GM13977 (cell line): ENCODE measurements at regions not wholly inside any gene's neighbourhood (a gene's known extent, or its start where the extent isn't known, plus 50 kb on each side); places are given as distances from the start of the nearest gene placed in this dataset.

Experiments used
- DNase-seq: peaks from one replicate; pipeline ENCODE4 v3.0.0; 2012; ENCODE audit warnings: low spot score
- in situ Hi-C: fragments of 300-500 bp; cut with MboI; formaldehyde crosslinking; loops from one replicate; pipeline ENCODE4 v1.12.0; 2022; ENCODE audit warnings: low sequenced_read_pairs, low pct_unique_long_range_greater_than_20kb, mixed read lengths, inconsistent platforms; ENCODE audit not compliant: unreplicated experiment
- TF ChIP-seq, protein P1 (sequence below): IDR thresholded peaks from 2 replicates; pipeline ENCODE4 v1.5.1; 2012; ENCODE audit warnings: mild to moderate bottlenecking, control low read depth; ENCODE audit not compliant: insufficient read depth; ENCODE audit errors: extremely low read depth, missing control alignments

DNA sequence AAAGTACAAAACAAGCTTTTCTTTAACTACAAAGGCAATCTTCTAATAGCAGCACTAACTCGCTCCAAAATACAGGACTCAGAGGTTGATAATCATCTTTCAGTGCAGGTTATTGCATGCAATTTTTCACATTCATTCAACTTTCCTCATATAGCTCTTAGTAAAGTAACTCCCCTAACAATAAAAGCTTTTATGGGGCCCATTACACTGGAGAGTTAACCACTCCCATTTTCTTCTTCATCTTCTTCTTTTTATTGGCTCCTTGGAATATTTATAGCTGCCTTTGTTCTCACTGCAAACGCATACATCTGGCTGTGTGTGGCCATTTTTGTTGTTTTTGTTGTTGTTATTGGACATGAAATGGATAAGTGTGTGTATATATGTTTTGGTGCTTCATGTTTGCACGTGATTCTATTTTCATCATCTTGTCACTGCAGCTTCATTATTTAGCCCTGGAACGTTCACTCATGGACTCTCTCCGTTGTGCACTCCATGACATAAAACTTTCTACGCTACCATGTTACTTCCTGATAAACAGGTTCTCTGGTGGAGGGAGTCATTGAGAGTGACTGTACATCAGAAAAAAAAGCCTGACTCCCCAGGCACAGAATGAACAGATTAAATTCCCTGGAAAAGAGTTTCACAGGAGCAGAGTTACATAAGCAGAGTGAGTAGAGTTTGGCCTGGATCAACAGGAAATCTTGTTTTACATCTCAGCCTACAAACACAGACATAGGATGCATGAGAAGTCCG lies 236.4 kb upstream of the SP4 start:
- no peak for DNase-seq

DNA sequence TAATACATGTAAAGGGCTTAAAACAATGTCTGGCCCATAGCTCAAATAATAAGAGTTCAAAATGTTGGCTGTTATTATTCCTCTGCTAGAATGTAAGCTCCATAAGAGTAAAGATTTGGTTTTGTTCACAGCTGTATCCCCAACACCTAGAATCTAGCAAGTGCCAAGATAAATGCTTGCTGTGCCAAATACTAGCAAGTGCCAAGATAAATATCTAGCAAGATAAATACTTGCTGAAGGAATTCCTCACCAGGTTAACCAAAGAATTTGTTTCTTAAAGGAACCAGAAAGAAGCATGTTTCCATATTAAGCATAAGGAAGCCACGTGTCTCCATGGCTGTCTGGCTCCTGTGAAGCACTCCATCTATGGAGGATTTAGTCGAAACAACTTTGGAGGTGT lies 235.2 kb upstream of the SP4 start:
- in situ Hi-C loops = no loop called here
- TF ChIP-seq, protein P1, sequence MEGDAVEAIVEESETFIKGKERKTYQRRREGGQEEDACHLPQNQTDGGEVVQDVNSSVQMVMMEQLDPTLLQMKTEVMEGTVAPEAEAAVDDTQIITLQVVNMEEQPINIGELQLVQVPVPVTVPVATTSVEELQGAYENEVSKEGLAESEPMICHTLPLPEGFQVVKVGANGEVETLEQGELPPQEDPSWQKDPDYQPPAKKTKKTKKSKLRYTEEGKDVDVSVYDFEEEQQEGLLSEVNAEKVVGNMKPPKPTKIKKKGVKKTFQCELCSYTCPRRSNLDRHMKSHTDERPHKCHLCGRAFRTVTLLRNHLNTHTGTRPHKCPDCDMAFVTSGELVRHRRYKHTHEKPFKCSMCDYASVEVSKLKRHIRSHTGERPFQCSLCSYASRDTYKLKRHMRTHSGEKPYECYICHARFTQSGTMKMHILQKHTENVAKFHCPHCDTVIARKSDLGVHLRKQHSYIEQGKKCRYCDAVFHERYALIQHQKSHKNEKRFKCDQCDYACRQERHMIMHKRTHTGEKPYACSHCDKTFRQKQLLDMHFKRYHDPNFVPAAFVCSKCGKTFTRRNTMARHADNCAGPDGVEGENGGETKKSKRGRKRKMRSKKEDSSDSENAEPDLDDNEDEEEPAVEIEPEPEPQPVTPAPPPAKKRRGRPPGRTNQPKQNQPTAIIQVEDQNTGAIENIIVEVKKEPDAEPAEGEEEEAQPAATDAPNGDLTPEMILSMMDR = no peak
- no peak for DNase-seq

More for the DNA sequence above, 236.4 kb upstream of the SP4 start:
- TF ChIP-seq, protein P1 = no peak
- in situ Hi-C loops = no loop called here

DNA sequence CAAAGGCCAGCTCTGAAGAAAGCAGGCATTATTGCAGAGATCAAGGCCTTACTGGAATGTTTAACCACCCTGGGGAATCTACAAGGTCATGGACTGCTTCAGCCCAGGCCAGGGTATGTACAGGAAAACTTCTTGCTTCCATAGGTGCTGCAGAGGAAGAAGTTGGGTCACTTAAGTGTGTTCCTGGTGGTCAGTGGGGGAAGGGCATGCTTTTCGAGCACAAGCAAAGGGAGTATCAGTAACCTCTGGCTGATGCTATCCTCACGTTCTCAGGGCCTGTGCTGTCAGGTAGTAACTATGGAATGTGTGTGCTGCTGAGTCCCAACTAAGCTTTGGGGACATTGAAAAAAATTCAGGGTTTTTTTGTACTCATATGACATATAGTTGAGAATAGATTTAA lies 234.0 kb upstream of the SP4 start:
- TF ChIP-seq, protein P1 = no peak
- in situ Hi-C loops = no loop called here
- DNase-seq = no peak

DNA sequence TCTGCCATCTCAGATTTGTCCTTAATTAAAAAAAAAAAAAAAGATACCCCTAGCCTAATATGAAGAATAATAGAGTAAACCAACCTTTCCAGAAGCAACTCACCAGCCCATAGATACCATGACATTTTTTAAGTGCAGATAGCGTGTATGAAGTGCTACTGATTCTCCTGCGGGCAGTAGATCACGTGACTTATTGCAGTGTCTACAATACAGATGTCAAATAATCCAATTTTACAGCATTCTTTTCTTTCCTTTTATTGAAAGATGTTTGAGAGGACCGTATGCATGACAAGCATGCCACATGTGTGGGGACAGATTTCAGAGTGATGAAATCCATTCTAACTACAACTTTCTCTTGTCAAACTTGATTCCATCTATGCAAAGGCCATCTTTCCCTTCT lies 232.9 kb upstream of the SP4 start:
- no peak for DNase-seq
- in situ Hi-C loops = no loop called here
- TF ChIP-seq, protein P1 = no peak

DNA sequence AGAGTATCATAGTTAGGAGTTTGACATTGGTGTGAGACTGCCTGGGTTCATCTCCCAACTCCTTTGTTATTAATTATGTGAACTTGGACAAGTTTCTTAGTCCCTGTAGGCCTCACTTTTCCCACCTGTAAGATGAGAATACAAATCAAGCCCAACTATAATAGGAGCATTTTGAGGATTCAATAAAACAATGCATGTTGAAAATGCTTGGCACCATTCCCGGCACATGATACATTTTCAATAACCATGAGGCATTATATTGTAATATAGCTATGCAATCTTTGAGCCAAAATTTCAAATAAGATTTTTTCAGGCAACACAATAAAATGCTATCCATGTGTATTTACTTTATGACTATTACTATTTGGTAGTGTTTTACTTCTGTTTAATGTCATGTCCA lies 229.0 kb upstream of the SP4 start:
- in situ Hi-C loops = no loop called here
- no peak for DNase-seq
- TF ChIP-seq, protein P1 = no peak

DNA sequence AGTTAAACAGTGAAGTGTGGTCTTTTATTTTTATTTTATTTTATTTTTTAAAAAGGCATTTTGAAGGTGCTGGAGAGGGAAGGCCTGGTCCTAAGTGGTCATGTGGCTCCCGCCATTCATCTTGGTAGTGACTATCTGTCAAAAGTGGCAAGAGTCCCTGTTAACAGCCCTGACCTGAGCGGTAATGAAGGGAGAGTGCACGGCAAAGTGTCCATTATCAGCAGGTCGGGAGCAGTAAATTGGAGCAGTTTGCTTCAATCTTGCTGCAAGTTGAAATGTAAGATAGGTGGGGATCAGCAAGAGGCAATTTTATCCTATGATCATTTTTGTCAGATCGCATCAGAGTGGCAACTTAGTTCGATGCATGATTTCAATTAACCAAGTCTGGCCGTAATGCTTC lies 227.4 kb upstream of the SP4 start:
- TF ChIP-seq, protein P1 = no peak
- in situ Hi-C loops = no loop called here
- no peak for DNase-seq

DNA sequence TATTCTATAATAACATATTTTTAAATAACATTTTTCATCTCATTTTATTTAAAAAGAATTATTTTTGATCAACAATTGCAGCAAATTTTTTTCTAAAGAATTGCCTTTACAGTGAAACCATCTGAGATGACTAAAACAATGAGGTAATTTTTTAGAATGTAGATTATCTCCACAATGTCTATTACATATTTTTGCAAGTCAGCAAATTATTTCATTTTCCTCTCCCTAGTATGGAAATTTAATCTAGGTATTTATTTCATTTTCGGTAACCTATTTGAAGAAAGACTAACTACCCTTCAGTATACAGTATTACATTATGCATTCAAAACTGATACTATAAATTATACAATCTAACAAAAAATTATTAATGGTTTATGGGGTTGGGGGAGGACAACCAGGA lies 213.2 kb upstream of the SP4 start:
- TF ChIP-seq, protein P1 = no peak
- in situ Hi-C loops = no loop called here
- no peak for DNase-seq
